ENCODE measurements at regions not wholly inside any gene's neighbourhood (a gene's known extent, or its start where the extent isn't known, plus 50 kb on each side); places are given as distances from the start of the nearest gene placed in this dataset.

DNA sequence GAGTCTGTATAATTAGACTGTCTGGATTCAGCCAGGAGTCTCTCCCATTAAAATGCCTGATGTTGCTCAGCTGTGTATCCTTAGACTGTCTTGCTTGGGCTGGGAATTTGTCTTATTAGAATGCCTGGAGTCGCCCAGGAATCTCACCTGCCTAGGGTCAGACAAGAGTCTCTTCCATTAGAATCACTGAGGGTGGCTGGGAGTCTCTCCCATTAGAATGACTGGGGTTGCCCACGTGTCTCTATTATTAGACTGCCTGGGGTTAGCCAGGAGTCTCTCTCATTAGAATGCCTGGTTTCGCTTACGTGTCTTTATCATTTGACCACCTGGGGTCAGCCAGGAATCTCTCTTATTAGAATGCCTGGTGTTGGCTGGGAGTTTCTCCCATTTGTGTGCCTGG lies 1450.0 kb downstream of the UQCRFS1 start:
- TF ChIP-seq CTCF (IDR thresholded peaks at IDR 0.05) (no peak), POLR2AphosphoS5 (IDR thresholded peaks at IDR 0.05; ENCODE audit: insufficient read depth in 1 of 2, low read depth in 1 of 2) (no peak), POLR2A (IDR thresholded peaks at IDR 0.05) (no peak)

Data from vagina (tissue), 2 donors.